RWPE2 (cell line): ENCODE measurements at regions not wholly inside any gene's neighbourhood (a gene's known extent, or its start where the extent isn't known, plus 50 kb on each side); places are given as distances from the start of the nearest gene placed in this dataset.

ENCODE experiments used
- ATAC-seq: fragments of 200-7000 bp; cut with Tn5 transposase; 3 replicates; pipeline ENCODE4 v1.9.1; 2021; ENCODE audit warnings: low read depth
- DNase-seq: peaks from one replicate; pipeline ENCODE4 v3.0.0-alpha.2; 2020; ENCODE audit warnings: low spot score
- H3K27ac ChIP-seq: fragments of 450-650 bp; 2 replicates; pipeline ENCODE4 v1.5.1; 2017; ENCODE audit warnings: mild to moderate bottlenecking; ENCODE audit not compliant: poor library complexity, severe bottlenecking
- H3K27me3 ChIP-seq: fragments of 250-450 bp; sonication (Bioruptor Pico); 2 replicates; pipeline ENCODE4 v1.5.1; 2021; ENCODE audit warnings: mild to moderate bottlenecking, moderate library complexity; ENCODE audit not compliant: insufficient read depth, poor library complexity, severe bottlenecking
- H3K36me3 ChIP-seq: fragments of 250-450 bp; sonication (Bioruptor Pico); 2 replicates; pipeline ENCODE4 v1.5.1; 2020; ENCODE audit warnings: low read depth, mild to moderate bottlenecking, moderate library complexity
- H3K4me1 ChIP-seq: fragments of 250-450 bp; sonication (Bioruptor Pico); 2 replicates; pipeline ENCODE4 v1.5.1; 2021; ENCODE audit warnings: mild to moderate bottlenecking, moderate library complexity; ENCODE audit not compliant: insufficient read depth, poor library complexity, severe bottlenecking
- H3K4me3 ChIP-seq: fragments of 250-450 bp; sonication (Bioruptor Pico); 2 replicates; pipeline ENCODE4 v1.5.1; 2021; ENCODE audit warnings: mild to moderate bottlenecking, moderate library complexity; ENCODE audit not compliant: severe bottlenecking
- H3K9me3 ChIP-seq: fragments of 250-450 bp; sonication (Bioruptor Pico); 2 replicates; pipeline ENCODE4 v1.5.1; 2021; ENCODE audit warnings: mild to moderate bottlenecking, moderate library complexity; ENCODE audit not compliant: severe bottlenecking
- CTCF ChIP-seq: fragments of 450-650 bp; IDR thresholded peaks from one replicate; pipeline ENCODE4 v1.5.1; 2017; ENCODE audit warnings: mild to moderate bottlenecking, moderate library complexity; ENCODE audit not compliant: poor library complexity, severe bottlenecking

DNA sequence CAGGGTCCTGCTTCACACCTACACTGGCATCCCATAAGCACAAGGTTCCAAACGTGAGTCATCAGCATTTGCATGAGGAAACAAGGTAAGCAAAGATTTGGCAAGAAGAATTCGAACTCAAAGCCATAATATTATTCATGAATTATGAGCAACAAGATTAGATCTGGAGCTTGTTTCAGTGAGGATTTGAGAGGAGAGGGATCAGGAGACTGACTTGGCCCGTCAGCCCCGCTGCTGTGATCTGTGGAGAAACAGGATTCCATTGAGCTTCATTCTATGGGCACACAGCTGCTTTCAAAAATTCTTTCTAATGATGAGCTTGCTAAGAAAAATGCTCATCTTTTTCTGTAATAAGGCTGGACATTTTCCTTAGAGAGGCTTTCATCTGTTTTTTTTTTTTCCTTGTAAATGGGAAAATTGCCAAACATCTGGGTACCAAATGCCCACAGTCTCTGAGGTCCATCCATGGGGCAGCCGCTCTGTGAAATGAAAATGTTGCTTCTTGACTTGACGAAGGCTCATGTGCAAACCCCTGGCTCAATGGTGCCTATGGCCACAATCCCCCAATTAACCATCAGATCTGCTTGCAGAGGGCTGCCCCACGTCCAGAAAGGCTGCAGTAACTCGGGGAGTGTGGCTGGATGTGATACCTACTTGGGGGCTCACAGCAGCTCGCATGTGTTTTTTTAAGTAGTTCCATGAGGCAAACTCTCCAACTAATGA lies 179.3 kb downstream of the TMEM18 start:
- DNase-seq (no peak), ATAC-seq (no peak)
- H3K27me3 ChIP-seq: no peaks in the 10 kb centered on the region
- H3K9me3 ChIP-seq: no peaks in the 10 kb centered on the region
- no peak for TF ChIP-seq CTCF
- H3K27ac ChIP-seq: no peak overlapping the region
- H3K4me1 ChIP-seq: no peaks in the 10 kb centered on the region
- H3K4me3 ChIP-seq: no peak overlapping the region
- H3K36me3 ChIP-seq: no peaks in the 10 kb centered on the region

DNA sequence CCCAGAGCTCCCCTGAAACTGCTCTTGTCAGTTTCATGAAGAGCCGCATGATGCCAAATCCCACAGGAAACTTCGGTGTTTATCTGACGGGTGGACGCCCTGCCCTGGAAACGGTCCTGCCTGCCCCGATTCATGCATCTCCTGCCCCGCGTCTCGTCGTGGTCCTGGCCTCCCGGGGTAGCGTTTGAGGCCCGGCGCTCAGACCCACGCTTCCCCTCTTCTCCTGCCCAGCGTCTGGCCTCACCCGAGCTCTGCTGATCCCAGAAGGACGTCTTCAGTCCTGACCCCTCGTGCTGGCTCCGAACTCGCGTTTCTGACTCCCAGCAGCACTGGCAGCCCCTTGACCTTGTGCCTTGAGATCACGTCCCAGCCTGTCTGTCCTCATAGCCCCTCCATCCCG lies 180.5 kb downstream of the TMEM18 start:
- Histone ChIP-seq H3K4me3 (no peak overlapping the region), H3K27me3 (no peaks in the 10 kb centered on the region), H3K4me1 (no peaks in the 10 kb centered on the region), H3K27ac (no peak overlapping the region), H3K36me3 (no peaks in the 10 kb centered on the region), H3K9me3 (no peaks in the 10 kb centered on the region)
- DNase-seq (no peak), ATAC-seq (no peak)
- no peak for TF ChIP-seq CTCF

GRCh38 chr2:495745-496275 lies 181.4 kb downstream of the TMEM18 start:
- Histone ChIP-seq H3K27ac (no peak overlapping the region), H3K9me3 (no peaks in the 10 kb centered on the region), H3K27me3 (no peaks in the 10 kb centered on the region), H3K36me3 (no peaks in the 10 kb centered on the region), H3K4me3 (no peak overlapping the region), H3K4me1 (no peaks in the 10 kb centered on the region)
- ATAC-seq: no peak
- DNase-seq: no peak
- no peak for TF ChIP-seq CTCF

- no peak for TF ChIP-seq CTCF
- Histone ChIP-seq H3K4me3 (no peak overlapping the region), H3K27ac (no peak overlapping the region), H3K36me3 (no peaks in the 10 kb centered on the region), H3K4me1 (no peaks in the 10 kb centered on the region), H3K27me3 (no peaks in the 10 kb centered on the region), H3K9me3 (no peaks in the 10 kb centered on the region)
- DNase-seq (no peak), ATAC-seq (no peak)
Observed at GRCh38 chr2:494853-495252, 182.4 kb downstream of the TMEM18 start.

DNA sequence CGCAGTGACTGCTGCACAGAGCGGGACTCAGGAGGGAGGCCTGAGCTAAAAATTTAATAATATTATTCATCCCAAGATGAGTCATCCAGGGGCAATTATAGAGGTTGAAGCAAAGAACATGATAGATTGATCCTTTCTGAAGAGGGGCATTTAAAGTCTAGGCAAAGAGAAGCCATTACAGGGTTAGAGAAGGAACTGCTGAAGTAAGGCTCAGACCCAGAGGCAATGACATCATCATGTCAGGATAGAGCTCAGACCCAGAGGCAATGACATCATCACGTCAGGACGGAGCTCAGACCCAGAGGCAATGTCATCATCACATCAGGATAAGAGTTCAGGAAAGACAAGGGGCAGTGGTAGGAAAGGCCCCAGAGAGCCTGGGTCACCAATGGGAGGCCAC lies 184.0 kb downstream of the TMEM18 start:
- Histone ChIP-seq H3K4me1 (no peaks in the 10 kb centered on the region), H3K27ac (no peak overlapping the region), H3K4me3 (no peak overlapping the region), H3K36me3 (no peaks in the 10 kb centered on the region), H3K9me3 (no peaks in the 10 kb centered on the region), H3K27me3 (no peaks in the 10 kb centered on the region)
- DNase-seq (no peak), ATAC-seq (no peak)
- no peak for TF ChIP-seq CTCF
